Colonic mucosa (tissue), 4 donors: ENCODE measurements at regions not wholly inside any gene's neighbourhood (a gene's known extent, or its start where the extent isn't known, plus 50 kb on each side); places are given as distances from the start of the nearest gene placed in this dataset.

Experiments
- DNase-seq: peaks from one replicate; pipeline ENCODE4 v3.0.0-alpha.2; 2020
- H3K27ac ChIP-seq: fragments of 200-600 bp; one replicate; pipeline ENCODE4 v1.8.0; 2021
- H3K27me3 ChIP-seq: fragments of 200-600 bp; one replicate; pipeline ENCODE4 v1.8.0; 2021
- H3K36me3 ChIP-seq: fragments of 200-600 bp; one replicate; pipeline ENCODE4 v1.8.0; 2021
- H3K4me1 ChIP-seq: fragments of 200-600 bp; one replicate; pipeline ENCODE4 v1.8.0; 2021; ENCODE audit warnings: mild to moderate bottlenecking
- H3K4me3 ChIP-seq: fragments of 200-600 bp; one replicate; pipeline ENCODE4 v1.8.0; 2021
- H3K9ac ChIP-seq, 2 donors: one replicate each; pipeline ENCODE4 v1.7.0; 2013; ENCODE audit warnings: control low read depth in 2 of 2, low read depth in 2 of 2, low read length in 2 of 2
- H3K9me3 ChIP-seq: fragments of 200-600 bp; one replicate; pipeline ENCODE4 v1.8.0; 2021
- intact Hi-C: fragments of 100-400 bp; cut with DNase I; formaldehyde crosslinking; loops from one replicate; pipeline ENCODE4 v1.14.1; 2022
- TF ChIP-seq, protein P1 (sequence below): fragments of 200-600 bp; IDR thresholded peaks from one replicate; pipeline ENCODE4 v1.8.0; 2022; ENCODE audit warnings: antibody characterized with exemption, mild to moderate bottlenecking
- donor health status: healthy.
- donor health status: DM: no; HTN: no; CAD: no.
- donor health status: DM: no; HTN: no; CAD: no.

DNA sequence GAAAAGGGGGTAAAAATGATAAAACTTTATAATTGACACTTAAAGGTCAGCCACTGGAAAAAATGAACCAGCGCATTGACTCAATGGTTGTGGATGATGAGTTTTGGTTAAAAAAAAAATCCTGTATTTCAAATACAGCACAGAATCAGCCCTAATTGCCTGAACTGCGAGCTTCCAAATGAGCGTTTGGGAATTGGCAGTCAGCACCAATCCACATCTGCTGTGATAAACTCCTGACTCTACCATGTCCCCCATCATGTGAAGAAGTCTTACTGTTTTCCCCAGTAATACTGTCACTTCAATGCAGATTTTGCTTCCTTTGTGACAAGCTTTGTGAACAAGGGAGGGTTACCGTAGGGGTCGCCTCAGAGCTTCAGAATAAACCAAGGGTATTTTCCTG is 235.4 kb downstream of the EBLN2 start:
- no peaks in the 10 kb centered on the region for H3K27me3 ChIP-seq
- H3K9ac ChIP-seq: no peak overlapping the region
- no peak overlapping the region for H3K4me3 ChIP-seq
- no peaks in the 10 kb centered on the region for H3K9me3 ChIP-seq
- DNase-seq: no peak
- no peaks in the 10 kb centered on the region for H3K36me3 ChIP-seq
- intact Hi-C loops: no loop called here
- TF ChIP-seq, protein P1, sequence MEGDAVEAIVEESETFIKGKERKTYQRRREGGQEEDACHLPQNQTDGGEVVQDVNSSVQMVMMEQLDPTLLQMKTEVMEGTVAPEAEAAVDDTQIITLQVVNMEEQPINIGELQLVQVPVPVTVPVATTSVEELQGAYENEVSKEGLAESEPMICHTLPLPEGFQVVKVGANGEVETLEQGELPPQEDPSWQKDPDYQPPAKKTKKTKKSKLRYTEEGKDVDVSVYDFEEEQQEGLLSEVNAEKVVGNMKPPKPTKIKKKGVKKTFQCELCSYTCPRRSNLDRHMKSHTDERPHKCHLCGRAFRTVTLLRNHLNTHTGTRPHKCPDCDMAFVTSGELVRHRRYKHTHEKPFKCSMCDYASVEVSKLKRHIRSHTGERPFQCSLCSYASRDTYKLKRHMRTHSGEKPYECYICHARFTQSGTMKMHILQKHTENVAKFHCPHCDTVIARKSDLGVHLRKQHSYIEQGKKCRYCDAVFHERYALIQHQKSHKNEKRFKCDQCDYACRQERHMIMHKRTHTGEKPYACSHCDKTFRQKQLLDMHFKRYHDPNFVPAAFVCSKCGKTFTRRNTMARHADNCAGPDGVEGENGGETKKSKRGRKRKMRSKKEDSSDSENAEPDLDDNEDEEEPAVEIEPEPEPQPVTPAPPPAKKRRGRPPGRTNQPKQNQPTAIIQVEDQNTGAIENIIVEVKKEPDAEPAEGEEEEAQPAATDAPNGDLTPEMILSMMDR: no peak
- no peaks in the 10 kb centered on the region for H3K4me1 ChIP-seq
- no peak overlapping the region for H3K27ac ChIP-seq

DNA sequence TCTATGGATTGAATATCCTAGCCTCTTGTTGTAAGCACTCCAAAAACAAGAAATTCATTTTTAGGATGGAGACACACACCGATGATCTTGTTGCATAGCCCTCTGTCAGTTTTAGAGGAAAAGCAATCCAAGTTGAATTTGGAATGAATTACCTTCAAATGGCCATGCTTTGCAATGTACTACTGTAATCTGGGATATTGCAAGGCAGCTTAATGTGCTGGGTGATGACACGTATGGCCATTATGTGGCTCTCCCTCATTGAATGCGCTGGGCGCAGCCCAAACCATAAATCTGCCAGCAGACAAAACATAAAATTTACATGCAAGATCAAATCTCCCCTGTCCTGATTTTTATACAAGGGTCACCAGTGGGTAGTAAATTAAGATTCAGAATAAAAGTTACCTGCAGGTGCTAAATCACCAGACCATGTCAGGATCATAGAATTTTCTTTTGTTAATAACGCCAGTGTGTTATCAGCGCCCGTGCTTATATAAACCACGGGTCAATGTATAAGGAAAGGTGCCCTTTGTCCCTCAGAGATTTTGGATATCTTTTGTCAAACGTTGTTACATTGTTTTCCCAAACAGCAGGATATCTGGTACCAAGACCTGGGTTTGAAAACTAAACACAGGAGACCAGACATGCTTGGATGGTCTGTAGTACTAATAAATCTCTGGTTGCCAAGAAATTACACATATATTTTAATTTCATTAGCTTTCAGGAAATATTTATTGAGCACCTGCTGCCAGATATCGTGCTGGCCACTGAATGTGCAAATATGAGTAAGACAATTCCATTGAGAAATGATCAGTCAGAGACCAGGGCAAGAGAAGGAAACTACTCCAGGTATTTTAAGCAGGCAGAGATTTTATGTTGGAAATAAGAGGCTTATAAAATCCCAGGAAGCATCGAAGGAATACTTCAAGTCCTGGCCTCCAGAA is 237.1 kb downstream of the EBLN2 start:
- H3K9ac ChIP-seq: no peak overlapping the region
- H3K27ac ChIP-seq: no peak overlapping the region
- H3K9me3 ChIP-seq: no peaks in the 10 kb centered on the region
- TF ChIP-seq, protein P1: no peak
- intact Hi-C loops: no loop called here
- DNase-seq: no peak
- no peaks in the 10 kb centered on the region for H3K27me3 ChIP-seq
- H3K4me3 ChIP-seq: no peak overlapping the region
- no peaks in the 10 kb centered on the region for H3K36me3 ChIP-seq
- H3K4me1 ChIP-seq: no peaks in the 10 kb centered on the region

DNA sequence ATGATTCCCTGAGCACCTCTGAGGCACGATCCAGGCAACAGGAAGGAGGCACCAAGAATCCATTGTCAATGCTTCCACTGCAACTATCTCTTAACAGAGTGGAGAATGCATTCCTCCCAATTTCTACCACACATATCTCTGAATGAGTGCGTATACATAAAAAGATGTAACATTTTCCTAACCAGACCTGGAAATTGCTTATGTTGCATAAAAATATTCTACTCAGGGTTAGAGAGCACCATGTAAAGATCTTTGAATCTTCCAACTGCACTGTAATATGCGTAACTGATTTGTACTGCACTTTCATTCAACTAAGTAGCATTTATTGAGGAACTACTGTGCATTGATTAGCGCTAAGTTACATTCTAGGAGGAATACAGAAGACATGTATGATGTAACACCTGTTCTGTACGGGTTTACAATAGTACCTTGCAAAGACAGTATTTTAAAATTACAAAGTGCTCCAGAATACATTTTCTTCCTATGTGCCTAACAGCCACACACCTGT is 237.8 kb downstream of the EBLN2 start:
- no peak for DNase-seq
- H3K36me3 ChIP-seq: no peaks in the 10 kb centered on the region
- H3K9ac ChIP-seq: no peak overlapping the region
- no peaks in the 10 kb centered on the region for H3K9me3 ChIP-seq
- H3K27me3 ChIP-seq: no peaks in the 10 kb centered on the region
- intact Hi-C loops: no loop called here
- no peaks in the 10 kb centered on the region for H3K4me1 ChIP-seq
- no peak overlapping the region for H3K27ac ChIP-seq
- no peak overlapping the region for H3K4me3 ChIP-seq
- TF ChIP-seq, protein P1: no peak

DNA sequence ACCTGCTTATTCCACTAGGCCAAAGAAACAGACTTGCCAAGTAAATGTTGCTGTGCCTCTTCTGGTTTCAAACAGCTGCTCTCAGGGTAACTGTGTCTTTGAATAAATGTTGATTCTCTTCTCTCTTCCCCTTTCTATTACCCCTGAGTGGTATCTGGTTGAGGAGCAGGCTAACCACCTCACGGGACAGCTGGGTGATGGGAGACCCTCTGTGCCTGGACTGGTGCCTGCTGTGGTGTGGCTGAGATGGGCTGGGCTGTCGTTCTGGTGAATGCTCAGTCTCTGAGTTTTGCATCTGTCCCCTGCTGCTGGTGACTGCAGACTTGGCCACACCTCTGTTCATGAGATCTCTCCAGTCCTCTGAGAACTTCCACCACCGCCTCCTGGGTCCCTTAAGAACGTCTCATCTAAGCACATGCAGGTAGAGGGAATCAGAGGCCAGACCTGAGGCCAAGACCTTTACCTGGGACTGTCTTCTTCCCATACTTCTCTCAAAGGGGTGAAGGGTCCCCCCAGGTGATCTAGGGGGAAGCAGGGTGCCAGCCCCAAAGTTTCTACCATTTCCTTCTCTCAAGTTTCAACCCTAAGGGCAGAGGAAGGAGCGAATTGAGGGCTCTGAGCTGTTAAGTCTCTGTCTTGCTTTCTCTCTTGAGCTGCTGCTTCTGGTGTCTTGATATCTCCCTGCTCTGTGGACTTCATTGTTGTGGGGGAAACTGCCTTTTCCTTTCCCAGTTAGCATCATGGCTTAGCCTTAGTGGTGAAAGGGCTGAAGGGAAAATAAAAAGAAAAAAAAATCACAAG is 252.9 kb downstream of the EBLN2 start:
- Histone ChIP-seq H3K36me3 (no peaks in the 10 kb centered on the region), H3K9me3 (no peaks in the 10 kb centered on the region), H3K4me3 (no peak overlapping the region), H3K4me1 (no peaks in the 10 kb centered on the region), H3K27me3 (no peaks in the 10 kb centered on the region), H3K27ac (no peak overlapping the region), H3K9ac (no peak overlapping the region)
- TF ChIP-seq, protein P1: no peak
- intact Hi-C loops: no loop called here
- no peak for DNase-seq

DNA sequence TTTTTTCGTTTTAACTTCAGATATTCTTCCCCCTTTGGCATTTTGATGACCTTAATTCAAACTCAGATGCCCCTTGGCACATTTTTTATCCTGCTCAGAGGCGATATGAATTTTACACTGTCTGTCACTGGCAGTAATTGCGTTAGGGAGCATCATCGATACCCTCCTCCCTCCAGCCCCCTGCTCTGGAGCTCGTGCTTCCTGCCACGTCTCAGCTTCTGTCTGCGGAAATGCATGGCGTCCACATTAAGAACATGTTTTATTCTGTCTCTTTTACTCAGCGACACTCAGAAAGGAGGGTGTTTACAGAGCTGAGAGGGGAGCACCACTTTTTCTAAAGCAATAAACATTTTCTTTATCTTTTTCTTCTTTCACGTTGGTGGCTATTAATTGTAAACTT is 254.2 kb downstream of the EBLN2 start:
- DNase-seq: no peak
- Histone ChIP-seq H3K9ac (no peak overlapping the region), H3K4me1 (no peaks in the 10 kb centered on the region), H3K27ac (no peak overlapping the region), H3K36me3 (no peaks in the 10 kb centered on the region), H3K4me3 (no peak overlapping the region), H3K9me3 (no peaks in the 10 kb centered on the region), H3K27me3 (no peaks in the 10 kb centered on the region)
- intact Hi-C loops: no loop called here
- TF ChIP-seq, protein P1: no peak
